GM12878 (cell line): ENCODE measurements at regions not wholly inside any gene's neighbourhood (a gene's known extent, or its start where the extent isn't known, plus 50 kb on each side); places are given as distances from the start of the nearest gene placed in this dataset.

ENCODE experiments used
- CEBPB ChIP-seq, 2 experiments: fragments of 150-350 bp in 1 of 2; IDR thresholded peaks; 2 replicates each; pipeline ENCODE4 v1.6.1; 2012 to 2014; ENCODE audit warnings: low read depth in 2 of 2, low read length in 2 of 2, borderline replicate concordance in 1 of 2, inconsistent platforms in 1 of 2
- CHD2 ChIP-seq: IDR thresholded peaks from 2 replicates; pipeline ENCODE4 v1.6.1; 2011; ENCODE audit warnings: low read depth, low read length, improper control_type of control experiment, borderline replicate concordance
- KDM1A ChIP-seq: fragments of 200-600 bp; sonication (generic); IDR thresholded peaks from 2 replicates; pipeline ENCODE4 v1.6.1; 2016; ENCODE audit warnings: borderline replicate concordance
- NBN ChIP-seq: fragments of 450-650 bp; IDR thresholded peaks from 2 replicates; pipeline ENCODE4 v1.6.1; 2016
- NR2C1 ChIP-seq: fragments of 450-650 bp; IDR thresholded peaks from 2 replicates; pipeline ENCODE4 v1.6.1; 2017; ENCODE audit warnings: antibody characterized with exemption, mild to moderate bottlenecking, moderate library complexity
- RUNX3 ChIP-seq: IDR thresholded peaks from 2 replicates; pipeline ENCODE4 v1.6.1; 2012; ENCODE audit warnings: low read length, inconsistent platforms
- SIX5 ChIP-seq: IDR thresholded peaks from 2 replicates; pipeline ENCODE4 v1.6.1; 2011; ENCODE audit warnings: mild to moderate bottlenecking, low read depth, low read length, moderate library complexity; ENCODE audit not compliant: severe bottlenecking
- TCF3 ChIP-seq: IDR thresholded peaks from 2 replicates; pipeline ENCODE4 v1.6.1; 2012; ENCODE audit warnings: low read depth, mild to moderate bottlenecking, low read length, borderline replicate concordance; ENCODE audit not compliant: insufficient read depth
- TF ChIP-seq, protein P1 (sequence below): IDR thresholded peaks from 2 replicates; pipeline ENCODE4 v1.6.1; 2011; ENCODE audit warnings: borderline replicate concordance, low read depth, mild to moderate bottlenecking, moderate library complexity, low read length; ENCODE audit not compliant: insufficient read depth, poor library complexity, severe bottlenecking
- TF ChIP-seq, protein P2 (sequence below): fragments of 450-650 bp; IDR thresholded peaks from 2 replicates; pipeline ENCODE4 v1.6.1; 2017; ENCODE audit warnings: borderline replicate concordance
- TF ChIP-seq, protein P3 (sequence below): fragments of 450-650 bp; IDR thresholded peaks from 2 replicates; pipeline ENCODE4 v1.6.1; 2014; ENCODE audit warnings: mild to moderate bottlenecking

DNA sequence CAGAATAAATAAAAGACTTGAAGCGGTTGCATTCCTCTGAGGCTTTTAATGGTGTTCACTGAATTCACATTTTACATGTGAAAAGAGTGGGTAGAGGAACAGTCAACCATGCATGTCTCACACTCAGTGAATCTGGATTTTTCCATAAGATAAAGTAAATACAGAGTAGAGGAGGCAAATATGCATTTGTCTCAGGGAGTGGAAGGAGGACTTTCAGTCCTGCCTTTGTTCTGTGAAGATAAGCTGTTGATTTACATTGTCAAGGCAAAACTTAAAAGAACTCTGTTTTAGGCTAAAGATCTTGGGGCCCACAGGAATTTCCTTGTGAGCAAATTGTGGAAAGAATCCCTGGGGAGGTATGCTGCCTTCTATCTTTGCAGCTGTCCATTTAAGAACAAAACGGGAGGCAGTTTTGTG is 825.3 kb upstream of the MBL2 start (continued):
- no peak for TF ChIP-seq TCF3
- TF ChIP-seq, protein P1, sequence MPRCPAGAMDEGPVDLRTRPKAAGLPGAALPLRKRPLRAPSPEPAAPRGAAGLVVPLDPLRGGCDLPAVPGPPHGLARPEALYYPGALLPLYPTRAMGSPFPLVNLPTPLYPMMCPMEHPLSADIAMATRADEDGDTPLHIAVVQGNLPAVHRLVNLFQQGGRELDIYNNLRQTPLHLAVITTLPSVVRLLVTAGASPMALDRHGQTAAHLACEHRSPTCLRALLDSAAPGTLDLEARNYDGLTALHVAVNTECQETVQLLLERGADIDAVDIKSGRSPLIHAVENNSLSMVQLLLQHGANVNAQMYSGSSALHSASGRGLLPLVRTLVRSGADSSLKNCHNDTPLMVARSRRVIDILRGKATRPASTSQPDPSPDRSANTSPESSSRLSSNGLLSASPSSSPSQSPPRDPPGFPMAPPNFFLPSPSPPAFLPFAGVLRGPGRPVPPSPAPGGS, result no peak
- TF ChIP-seq, protein P2, sequence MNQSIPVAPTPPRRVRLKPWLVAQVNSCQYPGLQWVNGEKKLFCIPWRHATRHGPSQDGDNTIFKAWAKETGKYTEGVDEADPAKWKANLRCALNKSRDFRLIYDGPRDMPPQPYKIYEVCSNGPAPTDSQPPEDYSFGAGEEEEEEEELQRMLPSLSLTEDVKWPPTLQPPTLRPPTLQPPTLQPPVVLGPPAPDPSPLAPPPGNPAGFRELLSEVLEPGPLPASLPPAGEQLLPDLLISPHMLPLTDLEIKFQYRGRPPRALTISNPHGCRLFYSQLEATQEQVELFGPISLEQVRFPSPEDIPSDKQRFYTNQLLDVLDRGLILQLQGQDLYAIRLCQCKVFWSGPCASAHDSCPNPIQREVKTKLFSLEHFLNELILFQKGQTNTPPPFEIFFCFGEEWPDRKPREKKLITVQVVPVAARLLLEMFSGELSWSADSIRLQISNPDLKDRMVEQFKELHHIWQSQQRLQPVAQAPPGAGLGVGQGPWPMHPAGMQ, result no peak
- TF ChIP-seq KDM1A, result no peak
- TF ChIP-seq CEBPB (IDR thresholded peaks at IDR 0.05; ENCODE audit: borderline replicate concordance in 1 of 2, low read depth in 2 of 2, low read length in 2 of 2), result no peak
- TF ChIP-seq NBN, result no peak
- TF ChIP-seq RUNX3, result no peak
- no peak for TF ChIP-seq CHD2
- no peak for TF ChIP-seq SIX5
- TF ChIP-seq, protein P3, sequence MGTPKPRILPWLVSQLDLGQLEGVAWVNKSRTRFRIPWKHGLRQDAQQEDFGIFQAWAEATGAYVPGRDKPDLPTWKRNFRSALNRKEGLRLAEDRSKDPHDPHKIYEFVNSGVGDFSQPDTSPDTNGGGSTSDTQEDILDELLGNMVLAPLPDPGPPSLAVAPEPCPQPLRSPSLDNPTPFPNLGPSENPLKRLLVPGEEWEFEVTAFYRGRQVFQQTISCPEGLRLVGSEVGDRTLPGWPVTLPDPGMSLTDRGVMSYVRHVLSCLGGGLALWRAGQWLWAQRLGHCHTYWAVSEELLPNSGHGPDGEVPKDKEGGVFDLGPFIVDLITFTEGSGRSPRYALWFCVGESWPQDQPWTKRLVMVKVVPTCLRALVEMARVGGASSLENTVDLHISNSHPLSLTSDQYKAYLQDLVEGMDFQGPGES, result no peak
- TF ChIP-seq NR2C1, result no peak
